ENCODE measurements at regions not wholly inside any gene's neighbourhood (a gene's known extent, or its start where the extent isn't known, plus 50 kb on each side); places are given as distances from the start of the nearest gene placed in this dataset.

DNA sequence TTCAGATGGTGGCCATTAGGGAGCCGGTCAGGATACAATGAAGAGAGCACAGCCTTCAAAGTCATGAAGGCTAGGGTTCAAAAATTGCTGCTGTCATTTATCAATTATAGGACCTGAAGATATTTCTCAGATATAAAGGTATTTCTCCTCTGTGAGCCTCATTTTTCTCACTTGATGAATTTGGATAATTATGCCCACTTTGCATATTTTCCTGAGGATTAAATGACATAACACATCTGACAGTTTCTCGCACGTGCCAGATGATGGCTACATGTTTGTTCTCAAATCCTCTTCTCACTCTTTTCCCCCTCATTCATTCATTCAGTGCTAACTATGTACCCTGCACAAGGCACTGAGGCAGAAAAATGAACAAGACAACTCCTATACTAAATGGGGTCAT is 391.6 kb downstream of the INHBA start:
- DNase-seq (ENCODE audit: extremely low read depth, low read depth) = no peak
- TF ChIP-seq, protein P1, sequence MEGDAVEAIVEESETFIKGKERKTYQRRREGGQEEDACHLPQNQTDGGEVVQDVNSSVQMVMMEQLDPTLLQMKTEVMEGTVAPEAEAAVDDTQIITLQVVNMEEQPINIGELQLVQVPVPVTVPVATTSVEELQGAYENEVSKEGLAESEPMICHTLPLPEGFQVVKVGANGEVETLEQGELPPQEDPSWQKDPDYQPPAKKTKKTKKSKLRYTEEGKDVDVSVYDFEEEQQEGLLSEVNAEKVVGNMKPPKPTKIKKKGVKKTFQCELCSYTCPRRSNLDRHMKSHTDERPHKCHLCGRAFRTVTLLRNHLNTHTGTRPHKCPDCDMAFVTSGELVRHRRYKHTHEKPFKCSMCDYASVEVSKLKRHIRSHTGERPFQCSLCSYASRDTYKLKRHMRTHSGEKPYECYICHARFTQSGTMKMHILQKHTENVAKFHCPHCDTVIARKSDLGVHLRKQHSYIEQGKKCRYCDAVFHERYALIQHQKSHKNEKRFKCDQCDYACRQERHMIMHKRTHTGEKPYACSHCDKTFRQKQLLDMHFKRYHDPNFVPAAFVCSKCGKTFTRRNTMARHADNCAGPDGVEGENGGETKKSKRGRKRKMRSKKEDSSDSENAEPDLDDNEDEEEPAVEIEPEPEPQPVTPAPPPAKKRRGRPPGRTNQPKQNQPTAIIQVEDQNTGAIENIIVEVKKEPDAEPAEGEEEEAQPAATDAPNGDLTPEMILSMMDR (IDR thresholded peaks at IDR 0.05; ENCODE audit: low read depth, low read length) = no peak

DNA sequence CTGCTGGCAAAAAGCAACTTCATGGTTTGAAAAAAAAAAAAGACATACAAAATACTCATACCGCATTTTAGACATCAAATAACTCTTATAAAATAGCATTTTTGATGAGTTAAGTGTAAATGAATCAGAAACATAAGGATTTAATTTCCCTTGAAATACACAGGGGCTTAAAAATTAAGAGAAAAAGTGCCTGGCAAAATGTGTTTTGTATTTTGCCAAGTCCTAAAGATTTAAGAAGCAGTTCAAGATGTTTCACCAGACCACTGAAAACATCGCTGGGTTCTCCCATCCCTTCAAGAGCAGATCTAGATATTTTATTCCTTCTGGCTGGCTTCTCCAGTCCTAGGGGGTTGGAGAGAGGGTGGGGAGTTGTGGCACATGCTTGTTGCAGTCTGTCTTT is 396.4 kb downstream of the INHBA start:
- no peak for DNase-seq (ENCODE audit: extremely low read depth, low read depth)
- TF ChIP-seq, protein P1 (IDR thresholded peaks at IDR 0.05; ENCODE audit: low read depth, low read length) = no peak

DNA sequence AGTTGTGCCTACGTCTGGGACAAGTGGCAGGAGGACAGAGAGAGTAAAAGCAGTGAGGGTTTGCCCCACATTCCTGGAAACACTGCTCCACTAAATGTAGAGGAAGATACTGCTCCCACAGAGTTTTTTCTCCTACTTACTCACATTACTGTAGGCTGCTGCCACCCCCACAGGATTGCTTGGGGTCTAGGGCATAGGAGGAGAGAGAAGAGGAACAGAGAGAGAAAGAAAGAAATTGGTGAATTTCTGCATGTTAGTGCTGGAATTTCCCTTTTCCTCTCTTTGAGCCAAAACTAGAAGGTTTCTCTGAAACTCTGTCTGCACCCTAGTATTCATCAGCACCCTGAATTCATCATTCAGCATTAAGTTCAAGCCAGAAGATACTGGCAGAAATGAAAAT is 397.9 kb downstream of the INHBA start:
- TF ChIP-seq, protein P1 (IDR thresholded peaks at IDR 0.05; ENCODE audit: low read depth, low read length) = no peak
- no peak for DNase-seq (ENCODE audit: extremely low read depth, low read depth)

DNA sequence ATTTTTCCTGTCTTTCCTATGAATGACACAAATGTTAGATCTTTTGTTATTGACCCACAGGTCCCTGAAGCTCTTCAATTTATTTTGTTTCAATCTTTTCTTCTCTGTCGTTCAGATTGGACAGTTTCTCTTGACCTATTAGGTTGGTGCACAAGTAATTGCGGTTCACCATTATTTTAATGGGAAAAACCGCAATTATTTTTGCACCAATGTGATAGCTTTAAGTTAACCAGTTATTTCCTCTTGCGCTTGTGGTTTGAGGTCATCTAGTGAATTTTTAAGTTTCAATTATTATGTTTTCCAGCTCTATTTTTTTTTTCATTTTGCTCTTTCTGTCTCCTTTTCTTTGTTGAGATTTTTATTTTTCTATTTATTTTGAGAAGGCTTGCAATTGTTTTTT is 399.2 kb downstream of the INHBA start:
- TF ChIP-seq, protein P1 (IDR thresholded peaks at IDR 0.05; ENCODE audit: low read depth, low read length) = no peak
- no peak for DNase-seq (ENCODE audit: extremely low read depth, low read depth)

DNA sequence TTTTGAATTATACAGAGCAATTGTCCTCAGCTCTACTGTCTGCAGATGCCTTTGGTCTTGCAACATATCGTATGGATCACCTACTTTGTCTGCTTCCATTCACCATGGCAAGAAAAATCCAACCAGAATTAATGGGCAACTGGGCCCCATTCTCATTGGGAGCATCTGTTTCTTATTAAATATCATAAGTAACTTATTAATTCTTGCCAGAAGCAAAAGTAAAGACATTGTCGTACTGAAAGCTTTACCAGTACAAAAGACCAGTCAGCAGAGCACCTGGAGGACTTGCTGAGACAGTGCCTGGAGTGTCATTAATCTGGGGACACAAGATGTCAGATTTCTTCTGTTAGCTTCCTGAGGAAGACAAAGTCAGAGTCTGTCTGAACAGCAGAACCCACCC is 404.5 kb downstream of the INHBA start:
- DNase-seq (ENCODE audit: extremely low read depth, low read depth) = peak; percentile 46
- TF ChIP-seq, protein P1 (IDR thresholded peaks at IDR 0.05; ENCODE audit: low read depth, low read length) = no peak

DNA sequence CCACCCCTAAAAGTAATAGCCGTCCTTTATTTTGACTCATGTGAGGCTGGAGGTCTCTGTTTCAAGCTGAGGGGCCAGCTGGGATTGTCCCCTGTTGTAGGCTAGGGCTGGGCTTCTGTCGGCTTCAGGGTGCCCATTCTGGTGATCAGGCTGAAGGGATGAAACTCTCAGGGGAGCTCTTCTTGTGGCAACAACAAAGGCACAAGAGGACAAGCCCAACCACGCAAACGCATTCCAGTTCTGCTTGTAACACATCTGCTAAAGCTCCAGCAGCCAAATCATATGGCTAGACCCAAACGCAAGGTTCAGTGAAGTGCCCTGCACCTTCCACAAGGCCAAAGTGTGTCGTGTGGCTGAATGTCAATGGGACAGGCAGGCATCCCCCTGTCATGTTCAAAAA is 405.7 kb downstream of the INHBA start:
- TF ChIP-seq, protein P1 (IDR thresholded peaks at IDR 0.05; ENCODE audit: low read depth, low read length) = no peak

DNA sequence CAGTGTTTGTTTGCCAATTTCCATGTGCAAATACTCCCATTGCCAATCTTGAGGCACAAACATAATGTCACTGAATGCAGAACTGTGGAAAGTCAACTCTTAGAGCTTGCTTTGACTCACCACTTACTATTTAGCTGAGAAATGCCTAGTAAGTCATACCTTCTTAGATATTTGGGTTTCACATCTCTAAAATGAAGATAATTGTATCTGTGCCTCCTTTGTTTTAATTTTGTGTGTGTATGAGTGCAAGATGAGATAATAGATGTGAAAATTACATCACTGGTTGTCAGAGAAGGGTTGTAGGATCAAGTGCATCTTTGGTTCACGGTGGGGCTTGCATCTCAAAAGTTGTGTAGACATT is 407.5 kb downstream of the INHBA start:
- DNase-seq (ENCODE audit: extremely low read depth, low read depth) = no peak
- TF ChIP-seq, protein P1 (IDR thresholded peaks at IDR 0.05; ENCODE audit: low read depth, low read length) = no peak

More for the DNA sequence above, 405.7 kb downstream of the INHBA start:
- no peak for DNase-seq (ENCODE audit: extremely low read depth, low read depth)
